ENCODE measurements at regions not wholly inside any gene's neighbourhood (a gene's known extent, or its start where the extent isn't known, plus 50 kb on each side); places are given as distances from the start of the nearest gene placed in this dataset.

DNA sequence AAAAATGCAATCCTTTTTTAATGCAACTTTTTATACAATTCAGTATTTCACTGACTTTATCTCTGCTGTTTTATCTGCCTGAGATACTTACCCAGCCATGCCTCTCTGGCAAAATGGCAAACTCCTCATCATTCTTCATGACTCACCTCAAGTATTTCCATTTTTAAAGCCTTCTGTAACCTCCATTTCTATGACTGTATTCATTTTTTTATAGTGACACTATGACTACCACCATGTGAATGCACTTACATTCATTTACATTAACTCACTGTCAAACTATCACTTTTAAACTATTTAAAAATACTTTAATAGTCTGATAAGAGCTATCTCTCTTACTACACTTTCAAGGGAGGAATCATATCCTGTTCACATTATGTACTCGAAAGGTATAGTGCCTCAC, 99.4 kb upstream of the SCN7A start:
- TF ChIP-seq CTCF (IDR thresholded peaks at IDR 0.05) (no peak), POLR2A (IDR thresholded peaks at IDR 0.05) (no peak)
